GM03348 (cell line): ENCODE measurements at regions not wholly inside any gene's neighbourhood (a gene's known extent, or its start where the extent isn't known, plus 50 kb on each side); places are given as distances from the start of the nearest gene placed in this dataset.

ENCODE experiments used
- DNase-seq: peaks from one replicate; pipeline ENCODE4 v3.0.0; 2012; ENCODE audit warnings: low spot score

- DNase-seq = no peak
Measured at GRCh38 chr12:114769634-114770033, 85.7 kb upstream of the TBX3 start.

GRCh38 chr12:114767906-114768722 lies 84.1 kb upstream of the TBX3 start:
- no peak for DNase-seq

GRCh38 chr12:114767084-114767760 lies 83.2 kb upstream of the TBX3 start:
- DNase-seq = no peak

GRCh38 chr12:114765960-114766691 lies 82.2 kb upstream of the TBX3 start:
- DNase-seq = no peak

GRCh38 chr12:114764510-114764909 lies 80.5 kb upstream of the TBX3 start:
- no peak for DNase-seq

- no peak for DNase-seq
Measured at GRCh38 chr12:114762490-114763110, 78.6 kb upstream of the TBX3 start.

- DNase-seq = no peak
Measured at GRCh38 chr12:114760151-114760877, 76.3 kb upstream of the TBX3 start.

- no peak for DNase-seq
Measured at GRCh38 chr12:114759635-114760034, 75.7 kb upstream of the TBX3 start.

GRCh38 chr12:114757684-114758325 lies 73.8 kb upstream of the TBX3 start:
- no peak for DNase-seq

GRCh38 chr12:114752217-114752616 lies 68.2 kb upstream of the TBX3 start:
- no peak for DNase-seq

- DNase-seq = no peak
Measured at GRCh38 chr12:114751712-114752111, 67.7 kb upstream of the TBX3 start.

- DNase-seq = no peak
Measured at GRCh38 chr12:114750917-114751316, 66.9 kb upstream of the TBX3 start.

GRCh38 chr12:114749065-114749464 lies 65.1 kb upstream of the TBX3 start:
- no peak for DNase-seq

- no peak for DNase-seq
Measured at GRCh38 chr12:114747012-114747858, 63.3 kb upstream of the TBX3 start.

GRCh38 chr12:114746297-114747011 lies 62.5 kb upstream of the TBX3 start:
- no peak for DNase-seq

- DNase-seq = peak; percentile 50
Measured at GRCh38 chr12:114744691-114745090, 60.7 kb upstream of the TBX3 start.

GRCh38 chr12:114744285-114744684 lies 60.3 kb upstream of the TBX3 start:
- DNase-seq = no peak

GRCh38 chr12:114743799-114744198 lies 59.8 kb upstream of the TBX3 start:
- no peak for DNase-seq

GRCh38 chr12:114743289-114743688 lies 59.3 kb upstream of the TBX3 start:
- DNase-seq = no peak

- no peak for DNase-seq
Measured at GRCh38 chr12:114742363-114742762, 58.4 kb upstream of the TBX3 start.
